ENCODE measurements at regions not wholly inside any gene's neighbourhood (a gene's known extent, or its start where the extent isn't known, plus 50 kb on each side); places are given as distances from the start of the nearest gene placed in this dataset.
"Not testable (repeated sequence)": the region's sequence is repeated elsewhere in the genome, so short reads cannot be mapped to it uniquely, and the experiment has no call there.

DNA sequence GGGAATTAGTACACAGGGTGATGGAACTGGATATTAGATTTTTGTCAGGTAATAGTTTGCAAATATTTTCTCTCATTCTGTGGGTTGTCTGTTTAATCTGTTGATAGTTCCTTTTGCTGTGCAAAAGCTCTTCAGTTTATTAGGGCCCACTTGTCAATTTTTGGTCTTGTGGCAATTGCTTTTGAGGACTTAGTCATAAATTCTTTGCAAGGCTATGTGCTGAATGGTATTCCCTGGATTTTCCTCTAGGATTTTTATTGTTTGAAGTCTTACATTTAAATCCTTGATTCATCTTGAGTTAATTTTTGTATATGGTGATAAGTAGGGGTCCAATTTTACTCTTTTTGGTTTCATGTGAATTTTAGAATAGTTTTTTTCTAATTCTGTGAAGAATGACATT, 111.3 kb downstream of the ARRDC4 start:
- ATAC-seq (ENCODE audit: low read depth) (no peak), DNase-seq (ENCODE audit: low spot score in 2 of 2) (no peak)
- H3K4me1 Mint-ChIP-seq = no peaks in the 10 kb centered on the region
- no peaks in the 10 kb centered on the region for H3K36me3 Mint-ChIP-seq
- no peaks in the 10 kb centered on the region for H3K27me3 Mint-ChIP-seq
- no peak overlapping the region for H3K27ac Mint-ChIP-seq
- H3K4me3 Mint-ChIP-seq = no peak overlapping the region
- H3K9me3 Mint-ChIP-seq = no peaks in the 10 kb centered on the region

DNA sequence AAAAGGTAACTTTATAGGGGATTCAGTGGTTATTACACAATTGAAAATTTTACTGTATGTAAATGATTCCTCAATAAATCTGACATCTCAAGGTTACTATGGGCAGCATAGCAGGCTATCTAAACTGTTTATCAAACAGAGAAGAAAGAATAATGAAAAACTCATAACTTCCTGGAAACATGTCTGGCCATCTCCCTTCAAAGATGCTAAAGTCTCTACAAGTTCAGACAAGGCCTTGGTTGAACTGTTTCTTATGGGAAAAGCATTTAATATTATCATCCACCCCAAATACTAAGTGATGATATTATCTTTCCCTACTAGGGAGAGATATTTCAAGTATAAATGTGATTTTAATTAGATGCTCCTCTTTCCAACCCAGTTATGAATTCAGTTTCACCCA, 114.9 kb downstream of the ARRDC4 start:
- ATAC-seq (ENCODE audit: low read depth) (no peak), DNase-seq (ENCODE audit: low spot score in 2 of 2) (no peak)
- no peak overlapping the region for H3K4me3 Mint-ChIP-seq
- no peak overlapping the region for H3K27ac Mint-ChIP-seq
- H3K9me3 Mint-ChIP-seq = no peaks in the 10 kb centered on the region
- no peaks in the 10 kb centered on the region for H3K36me3 Mint-ChIP-seq
- no peaks in the 10 kb centered on the region for H3K27me3 Mint-ChIP-seq
- no peaks in the 10 kb centered on the region for H3K4me1 Mint-ChIP-seq

DNA sequence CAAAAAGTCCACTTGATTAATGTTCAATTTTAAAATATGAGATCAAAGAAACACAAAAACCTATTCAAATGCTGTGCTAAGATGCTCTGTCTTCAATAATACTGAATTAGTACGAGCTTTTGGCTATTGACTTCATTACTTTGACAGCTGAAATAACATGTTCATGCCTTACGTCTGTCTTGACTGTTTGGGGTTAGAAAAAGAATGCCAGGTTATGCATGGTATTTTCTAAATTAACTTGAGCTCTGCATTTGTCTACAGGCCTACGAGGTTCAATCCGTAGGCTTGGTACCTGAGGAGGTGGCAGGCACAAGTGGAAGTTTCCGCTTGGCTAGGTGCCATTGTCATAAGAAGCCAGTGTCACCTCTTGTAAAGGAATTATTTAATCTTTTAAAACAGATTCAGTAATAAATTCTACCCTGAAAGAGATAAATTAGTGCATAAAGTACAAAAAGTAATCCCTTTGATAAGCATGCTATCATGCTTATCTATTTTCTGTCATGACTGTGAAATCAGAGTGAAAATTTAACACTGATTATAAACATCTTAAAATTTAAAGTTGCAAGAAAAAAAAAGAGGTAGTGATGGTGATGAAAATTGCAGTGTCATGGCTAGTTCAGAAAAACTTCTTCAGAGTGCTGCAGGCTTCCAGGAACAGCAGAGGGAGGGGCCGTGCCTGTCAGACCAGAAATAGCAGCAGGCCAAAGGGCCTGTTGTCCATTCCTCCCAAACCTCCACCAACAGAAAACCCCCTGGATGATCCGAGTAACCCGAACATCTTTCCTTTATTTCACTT, 115.7 kb downstream of the ARRDC4 start:
- no peak overlapping the region for H3K27ac Mint-ChIP-seq
- no peaks in the 10 kb centered on the region for H3K36me3 Mint-ChIP-seq
- H3K27me3 Mint-ChIP-seq = no peaks in the 10 kb centered on the region
- no peaks in the 10 kb centered on the region for H3K4me1 Mint-ChIP-seq
- no peaks in the 10 kb centered on the region for H3K9me3 Mint-ChIP-seq
- no peak overlapping the region for H3K4me3 Mint-ChIP-seq
- ATAC-seq (ENCODE audit: low read depth) = no peak
- no peak for DNase-seq (ENCODE audit: low spot score in 2 of 2)

DNA sequence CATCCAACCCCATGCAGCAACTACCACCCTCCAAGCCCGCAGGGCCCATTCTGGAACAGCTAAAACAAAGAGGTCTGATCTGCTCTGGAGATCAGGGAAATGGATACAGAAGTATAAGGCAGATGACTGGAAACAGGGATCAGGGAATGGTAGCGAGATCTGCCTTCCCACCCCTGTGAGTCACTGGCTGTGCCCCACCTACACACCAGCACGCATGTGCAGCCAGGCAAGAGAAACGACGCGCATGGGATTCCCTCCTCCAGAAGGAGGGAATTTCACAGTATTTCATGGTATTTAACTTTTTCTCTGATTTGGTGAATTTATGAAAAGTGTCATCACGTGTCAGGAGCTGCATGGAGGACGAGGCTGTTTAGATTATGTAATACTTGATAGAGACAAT, 116.7 kb downstream of the ARRDC4 start:
- Mint-ChIP-seq H3K27ac (no peak overlapping the region), H3K9me3 (no peaks in the 10 kb centered on the region), H3K4me1 (no peaks in the 10 kb centered on the region), H3K27me3 (no peaks in the 10 kb centered on the region), H3K36me3 (no peaks in the 10 kb centered on the region), H3K4me3 (no peak overlapping the region)
- ATAC-seq (ENCODE audit: low read depth) = no peak
- no peak for DNase-seq (ENCODE audit: low spot score in 2 of 2)

GRCh38 chr15:98080791-98081190, 120.3 kb downstream of the ARRDC4 start:
- DNase-seq (ENCODE audit: low spot score in 2 of 2) (no peak), ATAC-seq (ENCODE audit: low read depth) (no peak)
- Mint-ChIP-seq H3K9me3 (no peaks in the 10 kb centered on the region), H3K4me1 (no peaks in the 10 kb centered on the region), H3K4me3 (no peak overlapping the region), H3K27ac (no peak overlapping the region), H3K36me3 (no peaks in the 10 kb centered on the region), H3K27me3 (no peaks in the 10 kb centered on the region)

DNA sequence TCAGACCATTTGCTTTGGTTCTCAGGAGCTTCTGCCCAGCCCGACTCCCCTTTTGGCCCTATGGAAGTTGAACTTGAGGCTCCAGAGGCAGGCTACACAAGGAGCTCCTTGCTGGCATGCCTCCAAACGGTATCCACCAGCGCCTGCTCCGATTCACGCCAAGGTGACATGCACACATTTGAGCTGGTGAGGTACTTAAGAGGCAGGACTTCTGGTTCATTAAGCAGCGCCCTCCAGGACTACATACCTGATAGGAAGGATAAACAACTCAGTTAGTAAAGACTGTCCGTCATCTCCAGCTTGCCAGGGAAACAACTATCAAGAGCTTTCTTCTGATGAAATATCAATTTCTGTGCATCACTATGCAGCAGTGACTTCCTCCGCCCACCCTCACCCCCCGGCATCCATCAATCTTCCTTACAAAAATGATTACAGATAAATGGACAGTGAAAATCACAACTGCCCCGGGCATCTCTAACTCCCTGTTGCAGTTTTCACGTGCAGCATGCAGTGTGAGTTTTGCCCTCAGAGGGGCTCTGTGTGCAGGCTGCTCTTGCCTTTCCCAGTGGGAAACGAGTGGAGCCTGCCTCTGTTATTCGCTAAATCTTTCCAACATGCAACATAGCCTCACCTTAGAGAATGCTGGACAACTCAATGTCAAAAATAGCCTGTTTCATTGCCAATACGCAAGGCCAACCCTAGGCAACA, 122.9 kb downstream of the ARRDC4 start:
- H3K27me3 Mint-ChIP-seq = no peaks in the 10 kb centered on the region
- DNase-seq (ENCODE audit: low spot score in 2 of 2) = no peak
- ATAC-seq (ENCODE audit: low read depth) = no peak

DNA sequence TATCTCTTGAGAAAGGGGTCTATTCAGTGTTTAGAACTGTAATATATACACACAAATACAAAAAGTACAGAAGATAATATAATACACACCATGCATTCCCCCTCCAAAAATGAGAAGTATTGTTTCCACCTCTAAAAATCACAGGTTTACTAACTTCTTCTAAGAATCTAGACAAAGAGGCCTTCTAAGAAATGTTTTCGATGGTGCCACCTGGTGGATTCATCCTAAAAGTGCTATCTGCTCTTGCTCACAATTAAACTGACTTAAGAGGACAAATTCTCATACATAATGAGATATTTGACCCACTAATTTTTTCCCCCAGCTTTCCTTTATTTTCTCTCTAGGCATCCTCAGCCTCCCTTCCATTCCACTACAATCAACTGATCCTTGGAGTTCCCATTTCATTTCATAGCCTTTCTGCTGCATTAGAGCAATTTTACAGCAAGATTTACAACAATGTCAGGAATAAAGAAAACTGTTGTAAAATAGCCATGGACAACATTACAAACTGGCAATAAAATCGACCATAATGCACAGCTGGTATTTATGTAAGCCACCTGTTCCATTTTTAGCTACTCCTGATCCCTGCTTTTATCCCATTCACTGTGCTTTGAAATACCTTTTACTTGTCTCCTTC, 124.6 kb downstream of the ARRDC4 start:
- Mint-ChIP-seq H3K4me1 (no peaks in the 10 kb centered on the region), H3K9me3 (peaks cover 6% of the 10 kb centered on the region), H3K4me3 (no peak overlapping the region), H3K36me3 (peaks cover 2% of the 10 kb centered on the region), H3K27ac (no peak overlapping the region), H3K27me3 (no peaks in the 10 kb centered on the region)
- DNase-seq (ENCODE audit: low spot score in 2 of 2) (peak; percentile 14), ATAC-seq (ENCODE audit: low read depth) (no peak)

More for the DNA sequence above, 122.9 kb downstream of the ARRDC4 start:
- Mint-ChIP-seq H3K9me3 (peaks cover 6% of the 10 kb centered on the region), H3K27ac (no peak overlapping the region), H3K4me3 (no peak overlapping the region), H3K4me1 (no peaks in the 10 kb centered on the region), H3K36me3 (peaks cover 2% of the 10 kb centered on the region)

- not testable (repeated sequence) for H3K4me3 Mint-ChIP-seq; H3K9me3 Mint-ChIP-seq; H3K27ac Mint-ChIP-seq; H3K36me3 Mint-ChIP-seq; ATAC-seq (ENCODE audit: low read depth); H3K4me1 Mint-ChIP-seq; DNase-seq (ENCODE audit: low spot score in 2 of 2); H3K27me3 Mint-ChIP-seq
These were observed 127.9 kb downstream of the ARRDC4 start for GRCh38 chr15:98088307-98088945.

GRCh38 chr15:98089352-98089751, 128.8 kb downstream of the ARRDC4 start:
- not testable (repeated sequence) for DNase-seq (ENCODE audit: low spot score in 2 of 2); H3K36me3 Mint-ChIP-seq; H3K4me1 Mint-ChIP-seq; H3K4me3 Mint-ChIP-seq; ATAC-seq (ENCODE audit: low read depth); H3K27ac Mint-ChIP-seq; H3K27me3 Mint-ChIP-seq; H3K9me3 Mint-ChIP-seq

- not testable (repeated sequence) for H3K4me3 Mint-ChIP-seq; H3K9me3 Mint-ChIP-seq; H3K27me3 Mint-ChIP-seq; H3K4me1 Mint-ChIP-seq; H3K36me3 Mint-ChIP-seq; DNase-seq (ENCODE audit: low spot score in 2 of 2); H3K27ac Mint-ChIP-seq; ATAC-seq (ENCODE audit: low read depth)
These were observed 137.5 kb downstream of the ARRDC4 start for GRCh38 chr15:98097986-98098385.

- H3K9me3 Mint-ChIP-seq; H3K27me3 Mint-ChIP-seq; H3K27ac Mint-ChIP-seq; DNase-seq (ENCODE audit: low spot score in 2 of 2); H3K4me1 Mint-ChIP-seq; H3K36me3 Mint-ChIP-seq; H3K4me3 Mint-ChIP-seq; ATAC-seq (ENCODE audit: low read depth): not testable (repeated sequence)
These were observed 140.1 kb downstream of the ARRDC4 start for GRCh38 chr15:98100606-98101005.

DNA sequence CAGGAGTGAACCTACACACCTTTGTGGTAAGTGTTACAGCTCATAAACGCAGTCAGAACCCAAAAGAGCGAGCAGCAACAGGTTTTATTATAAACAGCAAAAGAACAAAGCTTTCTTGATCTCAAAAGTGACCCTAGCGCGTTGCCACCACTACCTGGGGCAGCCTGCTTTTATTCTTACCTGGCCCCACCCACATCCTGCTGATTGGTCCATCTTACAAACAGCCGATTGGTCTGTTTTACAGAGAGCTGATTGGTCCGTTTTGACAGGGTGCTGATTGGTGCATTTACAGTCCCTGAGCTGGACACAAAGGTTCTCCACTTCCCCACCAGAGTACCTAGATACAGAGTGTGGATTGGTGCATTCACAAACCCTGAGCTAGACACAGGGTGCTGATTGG, 143.1 kb downstream of the ARRDC4 start:
- no peaks in the 10 kb centered on the region for H3K9me3 Mint-ChIP-seq
- H3K27ac Mint-ChIP-seq = no peak overlapping the region
- ATAC-seq (ENCODE audit: low read depth) (no peak), DNase-seq (ENCODE audit: low spot score in 2 of 2) (no peak)
- H3K27me3 Mint-ChIP-seq = no peaks in the 10 kb centered on the region
- H3K36me3 Mint-ChIP-seq = no peaks in the 10 kb centered on the region
- H3K4me1 Mint-ChIP-seq = no peaks in the 10 kb centered on the region
- H3K4me3 Mint-ChIP-seq = no peak overlapping the region

GRCh38 chr15:98104386-98105151, 144.1 kb downstream of the ARRDC4 start:
- not testable (repeated sequence) for H3K4me1 Mint-ChIP-seq; H3K27ac Mint-ChIP-seq; H3K36me3 Mint-ChIP-seq; ATAC-seq (ENCODE audit: low read depth); H3K27me3 Mint-ChIP-seq; H3K4me3 Mint-ChIP-seq; DNase-seq (ENCODE audit: low spot score in 2 of 2); H3K9me3 Mint-ChIP-seq

Measured in memory B cell (primary cell).